ENCODE measurements at regions not wholly inside any gene's neighbourhood (a gene's known extent, or its start where the extent isn't known, plus 50 kb on each side); places are given as distances from the start of the nearest gene placed in this dataset.

DNA sequence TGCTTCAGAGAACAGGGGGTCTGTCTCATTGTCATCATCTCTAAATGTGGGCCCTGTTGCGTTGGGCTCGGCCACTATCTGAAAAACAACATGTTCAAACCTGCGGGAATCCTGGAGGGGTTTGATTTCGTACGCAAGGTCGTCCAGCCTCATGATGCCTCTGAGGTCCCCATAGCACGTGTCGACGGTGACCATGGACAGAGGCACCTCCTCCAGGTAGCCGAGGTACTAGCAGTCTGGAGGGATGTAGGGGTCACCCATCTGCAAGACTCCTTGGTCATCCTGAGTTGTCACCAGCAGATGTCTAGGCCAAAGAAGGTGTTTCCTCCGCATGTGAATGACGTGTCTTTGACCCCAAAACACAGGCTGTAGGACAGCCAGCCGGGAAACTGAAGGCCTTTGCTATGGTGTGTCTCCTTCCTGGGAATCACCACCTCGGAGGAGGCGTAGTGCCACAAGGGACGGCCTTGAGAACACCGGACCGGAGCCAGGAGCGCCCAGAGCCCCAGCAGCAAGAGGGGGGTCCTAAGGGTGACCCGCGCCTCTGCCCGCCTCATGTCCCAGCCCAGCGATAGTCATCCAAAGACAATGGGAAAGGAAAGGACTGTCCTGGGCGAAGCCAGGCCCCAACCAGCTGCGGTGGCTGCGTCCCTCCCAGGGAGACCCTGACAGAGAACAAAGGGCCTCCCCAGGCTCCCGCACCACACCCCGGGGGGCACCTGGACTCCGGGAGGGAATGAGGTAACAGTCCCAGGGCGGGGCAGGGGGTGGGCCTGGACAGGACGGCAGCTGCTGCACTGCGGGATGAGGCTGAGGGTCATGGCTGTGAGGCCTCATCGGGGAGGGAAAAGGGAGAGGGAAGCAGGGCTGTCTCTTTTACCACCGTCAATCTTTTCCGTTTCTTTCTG lies 445.5 kb downstream of the TMEM121 start:
- TF ChIP-seq, protein P1, sequence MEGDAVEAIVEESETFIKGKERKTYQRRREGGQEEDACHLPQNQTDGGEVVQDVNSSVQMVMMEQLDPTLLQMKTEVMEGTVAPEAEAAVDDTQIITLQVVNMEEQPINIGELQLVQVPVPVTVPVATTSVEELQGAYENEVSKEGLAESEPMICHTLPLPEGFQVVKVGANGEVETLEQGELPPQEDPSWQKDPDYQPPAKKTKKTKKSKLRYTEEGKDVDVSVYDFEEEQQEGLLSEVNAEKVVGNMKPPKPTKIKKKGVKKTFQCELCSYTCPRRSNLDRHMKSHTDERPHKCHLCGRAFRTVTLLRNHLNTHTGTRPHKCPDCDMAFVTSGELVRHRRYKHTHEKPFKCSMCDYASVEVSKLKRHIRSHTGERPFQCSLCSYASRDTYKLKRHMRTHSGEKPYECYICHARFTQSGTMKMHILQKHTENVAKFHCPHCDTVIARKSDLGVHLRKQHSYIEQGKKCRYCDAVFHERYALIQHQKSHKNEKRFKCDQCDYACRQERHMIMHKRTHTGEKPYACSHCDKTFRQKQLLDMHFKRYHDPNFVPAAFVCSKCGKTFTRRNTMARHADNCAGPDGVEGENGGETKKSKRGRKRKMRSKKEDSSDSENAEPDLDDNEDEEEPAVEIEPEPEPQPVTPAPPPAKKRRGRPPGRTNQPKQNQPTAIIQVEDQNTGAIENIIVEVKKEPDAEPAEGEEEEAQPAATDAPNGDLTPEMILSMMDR (conservative IDR thresholded peaks at IDR 0.05; ENCODE audit: low read depth, low read length) = no peak
- Histone ChIP-seq H3K79me2 (ENCODE audit: insufficient read depth, low read depth) (no peaks in the 10 kb centered on the region), H3K27me3 (ENCODE audit: insufficient read depth, low read depth) (no peaks in the 10 kb centered on the region), H3K36me3 (ENCODE audit: insufficient read depth) (no peaks in the 10 kb centered on the region), H3K27ac (no peak overlapping the region), H3K9ac (no peak overlapping the region), H3K4me1 (ENCODE audit: low read depth, poor library complexity, severe bottlenecking) (no peaks in the 10 kb centered on the region), H3K4me3 (IDR thresholded peaks at IDR 0.05; ENCODE audit: insufficient read depth, low read depth, low read length) (no peak overlapping the region), H2AFZ (ENCODE audit: low read depth) (no peak overlapping the region), H3K4me2 (no peak overlapping the region), H4K20me1 (ENCODE audit: insufficient read depth) (no peaks in the 10 kb centered on the region)

DNA sequence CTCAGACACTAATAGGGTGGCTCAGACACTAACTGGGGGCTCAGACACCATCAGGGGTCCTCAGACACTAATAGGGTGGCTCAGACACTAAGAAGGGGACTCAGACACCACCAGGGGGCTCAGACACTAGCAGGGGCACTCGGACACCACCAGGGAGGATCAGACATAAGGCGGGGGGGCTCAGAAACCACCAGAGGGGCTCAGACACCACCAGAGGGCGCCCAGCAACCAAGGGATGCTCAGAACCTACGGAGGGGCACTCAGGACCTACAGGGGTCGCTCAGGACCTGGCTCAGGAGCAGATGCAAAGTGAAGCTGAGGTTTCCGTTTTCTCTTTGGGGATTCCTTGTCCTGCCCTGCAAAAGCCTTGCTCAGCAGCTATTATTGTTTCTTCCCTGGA lies 448.5 kb downstream of the TMEM121 start:
- Histone ChIP-seq H3K4me3 (IDR thresholded peaks at IDR 0.05; ENCODE audit: insufficient read depth, low read depth, low read length) (no peak overlapping the region), H2AFZ (ENCODE audit: low read depth) (no peak overlapping the region), H3K4me1 (ENCODE audit: low read depth, poor library complexity, severe bottlenecking) (no peaks in the 10 kb centered on the region), H3K4me2 (no peak overlapping the region), H3K9ac (no peak overlapping the region), H3K79me2 (ENCODE audit: insufficient read depth, low read depth) (no peaks in the 10 kb centered on the region), H3K27me3 (ENCODE audit: insufficient read depth, low read depth) (no peaks in the 10 kb centered on the region), H3K36me3 (ENCODE audit: insufficient read depth) (no peaks in the 10 kb centered on the region), H3K27ac (no peak overlapping the region), H4K20me1 (ENCODE audit: insufficient read depth) (no peaks in the 10 kb centered on the region)
- TF ChIP-seq, protein P1 (conservative IDR thresholded peaks at IDR 0.05; ENCODE audit: low read depth, low read length) = 0 out of 2 replicates have a peak, but pooled peaks have one; percentile 34

- no peaks in the 10 kb centered on the region for H3K36me3 ChIP-seq (ENCODE audit: insufficient read depth)
- H3K9ac ChIP-seq = no peak overlapping the region
- no peaks in the 10 kb centered on the region for H4K20me1 ChIP-seq (ENCODE audit: insufficient read depth)
- TF ChIP-seq, protein P1 (conservative IDR thresholded peaks at IDR 0.05; ENCODE audit: low read depth, low read length) = no peak
- no peaks in the 10 kb centered on the region for H3K4me1 ChIP-seq (ENCODE audit: low read depth, poor library complexity, severe bottlenecking)
- H3K4me3 ChIP-seq (IDR thresholded peaks at IDR 0.05; ENCODE audit: insufficient read depth, low read depth, low read length) = no peak overlapping the region
- no peak overlapping the region for H2AFZ ChIP-seq (ENCODE audit: low read depth)
- no peaks in the 10 kb centered on the region for H3K27me3 ChIP-seq (ENCODE audit: insufficient read depth, low read depth)
- no peak overlapping the region for H3K27ac ChIP-seq
- no peaks in the 10 kb centered on the region for H3K79me2 ChIP-seq (ENCODE audit: insufficient read depth, low read depth)
- no peak overlapping the region for H3K4me2 ChIP-seq
Observed at GRCh38 chr14:105978618-105979295, 452.4 kb downstream of the TMEM121 start.

DNA sequence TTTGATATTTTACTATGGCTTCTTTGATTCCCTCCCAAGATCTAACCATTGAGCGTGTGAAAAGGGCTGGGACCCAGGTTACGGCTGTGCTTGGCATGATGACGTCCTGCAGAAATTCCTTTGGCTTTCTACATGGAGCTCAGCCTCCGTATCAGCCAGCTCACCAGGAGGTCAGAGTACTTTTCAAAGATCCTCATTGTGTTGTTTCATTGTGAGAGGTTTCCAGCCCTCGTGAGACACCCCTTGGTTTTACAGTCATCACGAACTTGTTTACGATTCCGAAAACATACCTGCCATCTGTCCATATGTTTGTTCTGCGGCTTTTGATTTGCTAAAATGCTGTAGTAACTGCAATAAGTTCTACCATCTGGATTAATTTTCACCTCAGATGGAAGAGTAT lies 453.1 kb downstream of the TMEM121 start:
- H3K27ac ChIP-seq = no peak overlapping the region
- H3K79me2 ChIP-seq (ENCODE audit: insufficient read depth, low read depth) = no peaks in the 10 kb centered on the region
- H3K4me2 ChIP-seq = no peak overlapping the region
- H3K36me3 ChIP-seq (ENCODE audit: insufficient read depth) = no peaks in the 10 kb centered on the region
- H3K9ac ChIP-seq = no peak overlapping the region
- H3K4me1 ChIP-seq (ENCODE audit: low read depth, poor library complexity, severe bottlenecking) = no peaks in the 10 kb centered on the region
- TF ChIP-seq, protein P1 (conservative IDR thresholded peaks at IDR 0.05; ENCODE audit: low read depth, low read length) = no peak
- H4K20me1 ChIP-seq (ENCODE audit: insufficient read depth) = no peaks in the 10 kb centered on the region
- no peak overlapping the region for H3K4me3 ChIP-seq (IDR thresholded peaks at IDR 0.05; ENCODE audit: insufficient read depth, low read depth, low read length)
- H3K27me3 ChIP-seq (ENCODE audit: insufficient read depth, low read depth) = no peaks in the 10 kb centered on the region
- no peak overlapping the region for H2AFZ ChIP-seq (ENCODE audit: low read depth)
